Osteoblast (primary cell): ENCODE measurements at regions not wholly inside any gene's neighbourhood (a gene's known extent, or its start where the extent isn't known, plus 50 kb on each side); places are given as distances from the start of the nearest gene placed in this dataset.
A peak's percentile ranks its signal among the peaks of the same experiment; 100 is the strongest.

Experiments used
- DNase-seq: peaks from one replicate; pipeline ENCODE4 v3.0.0; 2011; ENCODE audit warnings: low spot score, mixed read lengths; ENCODE audit not compliant: insufficient read length; ENCODE audit errors: missing footprints
- H2AFZ ChIP-seq: 2 replicates; pipeline ENCODE4 v1.6.0; 2011; ENCODE audit warnings: mild to moderate bottlenecking, low read length
- H3K27ac ChIP-seq: 2 replicates; pipeline ENCODE4 v1.5.1; 2011; ENCODE audit warnings: mild to moderate bottlenecking, low read depth, low read length, moderate library complexity
- H3K27me3 ChIP-seq: 2 replicates; pipeline ENCODE4 v1.6.0; 2012; ENCODE audit warnings: mild to moderate bottlenecking, control low read depth, inconsistent platforms, low read length, moderate library complexity; ENCODE audit not compliant: insufficient read depth
- H3K36me3 ChIP-seq: 2 replicates; pipeline ENCODE4 v1.5.1; 2011; ENCODE audit warnings: mild to moderate bottlenecking, low read length, control low read depth, moderate library complexity; ENCODE audit not compliant: insufficient read depth
- H3K4me1 ChIP-seq: 2 replicates; pipeline ENCODE4 v1.5.1; 2011; ENCODE audit warnings: mild to moderate bottlenecking, low read length, control low read depth, moderate library complexity; ENCODE audit not compliant: insufficient read depth
- H3K4me2 ChIP-seq: 2 replicates; pipeline ENCODE4 v1.6.0; 2011; ENCODE audit warnings: mild to moderate bottlenecking, low read length; ENCODE audit not compliant: insufficient read depth
- H3K4me3 ChIP-seq: fragments of 200-600 bp; sonication (generic); 3 replicates; pipeline ENCODE4 v1.5.1; 2012; ENCODE audit warnings: mild to moderate bottlenecking, low read length, inconsistent platforms; ENCODE audit not compliant: insufficient read depth
- H3K79me2 ChIP-seq: 2 replicates; pipeline ENCODE4 v1.6.0; 2012; ENCODE audit warnings: mild to moderate bottlenecking, low read length, control low read depth, inconsistent platforms; ENCODE audit not compliant: insufficient read depth
- H3K9me3 ChIP-seq: 2 replicates; pipeline ENCODE4 v1.5.1; 2011; ENCODE audit warnings: low read depth, low read length, control low read depth
- H4K20me1 ChIP-seq: 2 replicates; pipeline ENCODE4 v1.6.0; 2012; ENCODE audit warnings: mild to moderate bottlenecking, low read length, control low read depth; ENCODE audit not compliant: insufficient read depth
- TF ChIP-seq, protein P1 (sequence below): IDR thresholded peaks from 2 replicates; pipeline ENCODE4 v1.5.1; 2011; ENCODE audit warnings: mild to moderate bottlenecking, low read depth, low read length, moderate library complexity; ENCODE audit errors: extremely low read depth

DNA sequence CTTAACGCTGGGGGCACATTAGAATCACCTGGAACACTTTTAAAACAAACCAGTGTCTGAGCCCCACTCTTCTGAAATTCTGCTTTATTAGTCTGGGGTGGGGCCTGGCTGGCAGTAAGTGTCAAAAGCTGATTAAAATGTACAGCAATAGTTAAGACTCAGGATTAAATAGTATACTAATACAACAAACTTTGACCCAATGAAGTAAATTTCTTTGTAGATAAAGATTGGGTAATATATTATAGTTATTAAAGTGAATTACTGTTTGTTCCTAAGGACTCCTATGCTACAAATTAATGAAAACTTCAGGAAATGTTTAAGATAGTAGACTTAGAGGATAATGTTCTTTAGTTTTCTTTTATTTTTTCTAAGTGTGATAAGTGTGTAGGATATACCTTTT lies 160.9 kb downstream of the FAM124B start:
- no peak overlapping the region for H3K4me2 ChIP-seq
- TF ChIP-seq, protein P1, sequence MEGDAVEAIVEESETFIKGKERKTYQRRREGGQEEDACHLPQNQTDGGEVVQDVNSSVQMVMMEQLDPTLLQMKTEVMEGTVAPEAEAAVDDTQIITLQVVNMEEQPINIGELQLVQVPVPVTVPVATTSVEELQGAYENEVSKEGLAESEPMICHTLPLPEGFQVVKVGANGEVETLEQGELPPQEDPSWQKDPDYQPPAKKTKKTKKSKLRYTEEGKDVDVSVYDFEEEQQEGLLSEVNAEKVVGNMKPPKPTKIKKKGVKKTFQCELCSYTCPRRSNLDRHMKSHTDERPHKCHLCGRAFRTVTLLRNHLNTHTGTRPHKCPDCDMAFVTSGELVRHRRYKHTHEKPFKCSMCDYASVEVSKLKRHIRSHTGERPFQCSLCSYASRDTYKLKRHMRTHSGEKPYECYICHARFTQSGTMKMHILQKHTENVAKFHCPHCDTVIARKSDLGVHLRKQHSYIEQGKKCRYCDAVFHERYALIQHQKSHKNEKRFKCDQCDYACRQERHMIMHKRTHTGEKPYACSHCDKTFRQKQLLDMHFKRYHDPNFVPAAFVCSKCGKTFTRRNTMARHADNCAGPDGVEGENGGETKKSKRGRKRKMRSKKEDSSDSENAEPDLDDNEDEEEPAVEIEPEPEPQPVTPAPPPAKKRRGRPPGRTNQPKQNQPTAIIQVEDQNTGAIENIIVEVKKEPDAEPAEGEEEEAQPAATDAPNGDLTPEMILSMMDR, result no peak
- no peak overlapping the region for H3K27ac ChIP-seq
- H4K20me1 ChIP-seq, result no peaks in the 10 kb centered on the region
- H3K36me3 ChIP-seq, result no peaks in the 10 kb centered on the region
- no peaks in the 10 kb centered on the region for H3K9me3 ChIP-seq
- H3K79me2 ChIP-seq, result no peaks in the 10 kb centered on the region
- DNase-seq, result no peak
- H3K4me3 ChIP-seq, result no peak overlapping the region
- no peak overlapping the region for H2AFZ ChIP-seq
- no peaks in the 10 kb centered on the region for H3K27me3 ChIP-seq
- no peaks in the 10 kb centered on the region for H3K4me1 ChIP-seq

DNA sequence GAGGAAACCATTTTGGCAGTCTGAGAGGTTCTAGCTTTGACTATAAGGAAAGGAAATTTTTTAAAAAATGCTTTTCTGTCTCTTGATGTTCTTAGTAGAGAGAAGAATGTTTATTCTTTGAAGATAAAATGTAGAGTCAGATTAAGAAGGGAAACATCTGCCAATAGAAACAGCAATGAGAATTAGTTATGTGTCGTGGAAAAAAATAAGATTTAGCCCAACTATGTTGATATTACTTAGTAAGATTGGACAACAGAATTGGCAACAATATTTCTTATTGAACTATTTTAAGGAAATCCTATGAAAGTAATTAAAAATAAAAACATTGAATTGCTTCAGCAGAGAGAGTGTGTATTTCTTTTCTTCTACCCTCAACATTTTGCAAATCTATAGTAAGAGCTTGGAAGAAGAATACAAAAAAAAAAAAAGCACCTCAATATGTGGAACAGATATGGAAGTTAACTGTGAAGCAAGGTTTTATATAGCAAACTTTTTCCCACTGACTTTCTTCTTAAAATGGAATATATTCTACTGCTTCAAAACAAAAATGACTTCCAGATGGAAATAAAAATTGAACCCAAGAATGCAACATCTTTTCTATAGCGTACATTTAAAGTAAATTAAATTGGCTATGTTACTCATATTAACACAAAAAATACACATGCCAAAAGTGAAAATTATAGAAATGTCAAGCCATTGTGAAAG lies 177.9 kb downstream of the FAM124B start:
- no peaks in the 10 kb centered on the region for H3K79me2 ChIP-seq
- H3K4me2 ChIP-seq, result no peak overlapping the region
- peaks cover 32% of the 10 kb centered on the region for H3K4me1 ChIP-seq
- H3K9me3 ChIP-seq, result no peaks in the 10 kb centered on the region
- no peak for DNase-seq
- H4K20me1 ChIP-seq, result no peaks in the 10 kb centered on the region
- H3K36me3 ChIP-seq, result no peaks in the 10 kb centered on the region
- no peak overlapping the region for H2AFZ ChIP-seq
- no peaks in the 10 kb centered on the region for H3K27me3 ChIP-seq
- no peak overlapping the region for H3K4me3 ChIP-seq
- H3K27ac ChIP-seq, result no peak overlapping the region
- TF ChIP-seq, protein P1, result no peak

DNA sequence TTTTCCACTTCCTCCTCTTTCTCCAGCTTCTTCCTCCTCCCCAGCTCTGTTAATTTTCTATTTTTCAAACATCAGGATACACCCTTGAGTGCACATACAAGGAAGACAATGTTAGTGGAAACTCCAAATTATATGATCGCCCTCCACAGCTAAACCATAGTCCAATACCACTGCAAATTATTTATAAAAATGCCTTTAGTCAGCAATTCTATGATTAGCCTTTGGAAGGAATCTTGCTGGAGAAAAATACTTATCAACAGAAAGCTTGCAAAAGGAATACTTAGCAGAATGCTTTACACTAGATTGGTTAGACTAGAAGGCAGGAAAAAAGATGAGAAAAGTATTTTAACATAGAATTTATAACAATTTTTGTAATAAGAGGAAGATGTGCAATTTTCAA lies 178.9 kb downstream of the FAM124B start:
- Histone ChIP-seq H3K79me2 (no peaks in the 10 kb centered on the region), H3K36me3 (no peaks in the 10 kb centered on the region), H3K4me1 (peaks cover 32% of the 10 kb centered on the region), H4K20me1 (no peaks in the 10 kb centered on the region), H3K27me3 (no peaks in the 10 kb centered on the region), H3K4me2 (no peak overlapping the region), H2AFZ (peak overlapping the region; percentile 81), H3K4me3 (no peak overlapping the region), H3K27ac (no peak overlapping the region), H3K9me3 (peaks cover 4% of the 10 kb centered on the region)
- DNase-seq, result no peak
- TF ChIP-seq, protein P1, result no peak

DNA sequence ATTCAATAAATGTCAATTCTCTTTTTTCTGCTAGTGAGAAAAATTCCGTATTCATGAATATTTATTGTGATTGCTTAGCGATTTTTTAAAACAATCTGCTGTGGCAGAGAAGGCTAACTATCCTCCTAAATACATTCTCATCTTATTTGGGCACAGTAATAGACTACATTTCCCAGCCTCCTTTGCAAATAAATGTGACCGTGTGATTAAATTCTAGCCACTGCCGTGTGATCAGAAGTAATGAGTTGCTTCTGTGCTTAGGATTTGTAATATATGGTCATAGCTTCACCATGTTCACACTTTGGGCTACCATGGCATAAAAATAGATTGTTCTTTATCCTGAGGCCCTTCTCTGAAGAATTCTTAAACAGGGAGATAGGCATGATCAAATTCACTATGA lies 179.6 kb downstream of the FAM124B start:
- peak overlapping the region; percentile 15 for H3K4me2 ChIP-seq
- no peaks in the 10 kb centered on the region for H4K20me1 ChIP-seq
- no peak for DNase-seq
- no peak overlapping the region for H3K4me3 ChIP-seq
- TF ChIP-seq, protein P1, result no peak
- H2AFZ ChIP-seq, result peak overlapping the region; percentile 81
- peaks cover 4% of the 10 kb centered on the region for H3K9me3 ChIP-seq
- H3K27me3 ChIP-seq, result no peaks in the 10 kb centered on the region
- no peaks in the 10 kb centered on the region for H3K36me3 ChIP-seq
- peak overlapping the region; percentile 96 for H3K27ac ChIP-seq
- peaks cover 37% of the 10 kb centered on the region for H3K4me1 ChIP-seq
- no peaks in the 10 kb centered on the region for H3K79me2 ChIP-seq
